Heart right ventricle (tissue), 16 donors: ENCODE measurements at regions not wholly inside any gene's neighbourhood (a gene's known extent, or its start where the extent isn't known, plus 50 kb on each side); places are given as distances from the start of the nearest gene placed in this dataset.
A peak's percentile ranks its signal among the peaks of the same experiment; 100 is the strongest.

ENCODE experiments used
- ATAC-seq, 8 donors: fragments of 200-7000 bp; cut with Tn5 transposase; one replicate each; pipeline ENCODE4 v1.9.1; 2020; ENCODE audit warnings: mild to moderate bottlenecking in 8 of 8, moderate library complexity in 8 of 8, moderate number of reproducible peaks in 1 of 8
- DNase-seq, 2 donors: peaks; one replicate each; pipeline ENCODE4 v3.0.0-alpha.2; 2020
- H3K27ac ChIP-seq, 10 donors: fragments of 200-600 bp; sonication (generic) in 2 of 10; one replicate each; pipeline versions ENCODE4 v1.5.0 to v1.8.0; 2020 to 2022; ENCODE audit warnings: mild to moderate bottlenecking in 3 of 10
- H3K27me3 ChIP-seq, 7 donors: fragments of 200-600 bp; one replicate each; pipeline ENCODE4 v1.8.0; 2021 to 2022; ENCODE audit warnings: mild to moderate bottlenecking in 2 of 7
- H3K36me3 ChIP-seq, 9 donors: fragments of 200-600 bp; sonication (generic) in 1 of 9; one replicate each; pipeline versions ENCODE4 v1.5.0 to v1.8.0; 2020 to 2022; ENCODE audit warnings: mild to moderate bottlenecking in 2 of 9
- H3K4me1 ChIP-seq, 9 donors: fragments of 200-600 bp; sonication (generic) in 1 of 9; one replicate each; pipeline versions ENCODE4 v1.5.0 to v1.8.0; 2020 to 2022; ENCODE audit warnings: mild to moderate bottlenecking in 4 of 9
- H3K4me3 ChIP-seq, 10 donors: fragments of 200-600 bp; sonication (generic) in 2 of 10; one replicate each; pipeline versions ENCODE4 v1.5.0 to v1.8.0; 2020 to 2022; ENCODE audit warnings: mild to moderate bottlenecking in 7 of 10, moderate library complexity in 2 of 10
- H3K9me3 ChIP-seq, 11 donors: fragments of 200-600 bp in 10 of 11; sonication (generic) in 2 of 11; one replicate each; pipeline versions ENCODE4 v1.5.0 to v1.8.0; 2013 to 2022; ENCODE audit warnings: mild to moderate bottlenecking in 2 of 11, control low read depth in 1 of 11, moderate library complexity in 1 of 11
- WGBS, 2 donors: extraction: QIAGEN DNeasy Blood & Tissue Kit; methylation state at CpG; one replicate each; pipeline ENCODE4 v1.1.7; 2013; ENCODE audit warnings: inconsistent platforms in 1 of 2; 5-methylcytosine and 5-hydroxymethylcytosine counted together
- intact Hi-C, 10 donors: fragments of 100-400 bp; cut with DNase I; formaldehyde crosslinking; loops; one replicate each; pipeline versions ENCODE4 v1.11.1 to v1.14.2; 2022
- TF ChIP-seq, protein P1 (sequence below), 9 donors: fragments of 200-600 bp; sonication (generic) in 2 of 9; IDR thresholded peaks; one replicate each; pipeline versions ENCODE4 v1.5.0 to v1.8.0; 2021 to 2022; ENCODE audit warnings: antibody characterized with exemption in 9 of 9, mild to moderate bottlenecking in 5 of 9, moderate library complexity in 1 of 9
- donor health status: Arrhythmogenic right ventricular cardiomyopathy.
- donor health status: ischemic (EF 13 %, LVEDD 7.1; RV severe dilation, severe dysfunction).
- donor health status: healthy with polysubstance abuse.
- donor health status: DM: no; HTN: yes; CAD: no.
- donor health status: DM: no; HTN: no; CAD: no.
- donor health status: ischemic (EF 25% LVEDD 6.9; RV normal size, moderate dysfunction).
- donor health status: ischemic (EF 25% LVEDD 5.7; RV mildly dilated, moderate dysfunction).
- donor health status: healthy.
- donor health status: DM: yes; HTN: yes; CAD: no.
- donor health status: Ischemic cardiomyopathy.
- donor health status: ischemic (EF 35%, LVEDD 5.7; RV mildly dilated, moderate dysfunction).
- donor health status: nonischemic (EF 11% LVEDD 7.7; RV severe dilation, severe dysfunction).
- donor health status: DM: yes; HTN: yes; CAD: no.
- donor health status: PGD.
- donor health status: ischemic (EF 29% LVEDD 5.4; RV normal size, mild dysfunction).
- donor health status: nonischemic (EF 23%, LVEDD 6.1; RV moderate dilation, normal function).

DNA sequence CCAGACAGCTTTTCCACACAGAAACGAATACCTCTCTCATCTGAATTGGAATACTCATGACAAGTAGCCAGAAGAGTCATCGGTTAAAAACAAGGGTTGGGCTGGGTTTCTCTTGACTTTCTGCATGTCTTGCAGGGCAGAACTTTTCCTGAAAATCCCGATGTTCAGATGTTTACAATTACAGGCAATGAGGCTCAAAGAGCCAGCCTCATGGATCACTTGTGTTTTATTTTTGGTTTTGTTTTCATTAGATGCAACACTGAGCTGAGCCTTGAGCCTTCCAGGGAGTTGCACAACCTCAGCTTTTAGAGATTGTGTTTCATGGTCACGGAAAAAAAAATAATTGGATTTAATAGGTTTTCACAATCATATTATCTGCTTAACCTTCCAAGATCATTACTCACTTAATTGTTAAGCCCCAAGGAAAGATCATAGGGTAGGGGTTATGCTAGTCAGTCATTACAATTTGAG lies 288.1 kb upstream of the PRDM1 start:
- no peak overlapping the region for H3K4me3 ChIP-seq
- TF ChIP-seq, protein P1, sequence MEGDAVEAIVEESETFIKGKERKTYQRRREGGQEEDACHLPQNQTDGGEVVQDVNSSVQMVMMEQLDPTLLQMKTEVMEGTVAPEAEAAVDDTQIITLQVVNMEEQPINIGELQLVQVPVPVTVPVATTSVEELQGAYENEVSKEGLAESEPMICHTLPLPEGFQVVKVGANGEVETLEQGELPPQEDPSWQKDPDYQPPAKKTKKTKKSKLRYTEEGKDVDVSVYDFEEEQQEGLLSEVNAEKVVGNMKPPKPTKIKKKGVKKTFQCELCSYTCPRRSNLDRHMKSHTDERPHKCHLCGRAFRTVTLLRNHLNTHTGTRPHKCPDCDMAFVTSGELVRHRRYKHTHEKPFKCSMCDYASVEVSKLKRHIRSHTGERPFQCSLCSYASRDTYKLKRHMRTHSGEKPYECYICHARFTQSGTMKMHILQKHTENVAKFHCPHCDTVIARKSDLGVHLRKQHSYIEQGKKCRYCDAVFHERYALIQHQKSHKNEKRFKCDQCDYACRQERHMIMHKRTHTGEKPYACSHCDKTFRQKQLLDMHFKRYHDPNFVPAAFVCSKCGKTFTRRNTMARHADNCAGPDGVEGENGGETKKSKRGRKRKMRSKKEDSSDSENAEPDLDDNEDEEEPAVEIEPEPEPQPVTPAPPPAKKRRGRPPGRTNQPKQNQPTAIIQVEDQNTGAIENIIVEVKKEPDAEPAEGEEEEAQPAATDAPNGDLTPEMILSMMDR (IDR thresholded peaks at IDR 0.05) = no peak
- no peak for DNase-seq

DNA sequence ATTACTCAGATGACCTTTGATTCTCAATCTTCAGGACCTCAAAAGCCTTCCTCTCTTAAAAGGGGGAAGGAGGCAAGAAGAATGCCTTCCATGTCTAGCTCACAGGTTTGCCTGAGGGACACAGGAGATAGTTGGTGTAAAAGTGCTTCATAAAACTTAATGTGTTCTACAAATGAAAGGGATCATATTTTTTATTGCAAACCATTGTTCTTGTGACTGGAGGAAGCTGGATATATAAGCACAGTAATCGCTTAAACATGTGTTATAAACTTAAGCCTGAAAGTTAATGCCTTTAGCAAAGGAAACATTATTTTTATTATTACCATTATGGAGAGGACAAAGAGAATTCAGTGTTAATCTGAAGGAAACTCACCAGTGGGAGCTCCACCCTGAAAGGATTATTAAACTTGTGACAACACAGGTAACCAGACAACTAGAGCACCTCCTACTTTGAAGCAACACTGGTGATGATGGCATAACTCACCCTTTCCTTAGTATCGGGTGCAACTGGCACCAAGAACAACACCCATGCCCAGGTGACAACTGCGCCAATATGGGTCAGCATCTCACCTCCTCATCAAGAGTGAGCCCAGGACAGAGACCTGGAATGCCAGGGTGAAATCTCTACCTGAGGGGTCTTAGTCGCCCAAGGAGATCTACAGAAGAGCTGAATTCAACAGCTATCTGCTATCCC lies 288.7 kb upstream of the PRDM1 start:
- TF ChIP-seq, protein P1 (IDR thresholded peaks at IDR 0.05) = no peak
- intact Hi-C loops = loop anchor here in 3 of 10 donors (5.0 to 10.0 kb wide), 3 partner anchors 117 to 287 kb away; partner anchors contain the start of gene PRDM1 (in 1 of the 3)
- 86 to 92% methylated on average over 4 of the region's 4 CpGs for WGBS, 2 donors
- peak overlapping the region in 6 of 10 donors; percentile 11 to 57 (median 34) for H3K27ac ChIP-seq
- ATAC-seq (no peak), DNase-seq (no peak)
- H3K4me3 ChIP-seq = no peak overlapping the region
- no peaks in the 10 kb centered on the region for H3K36me3 ChIP-seq
- H3K4me1 ChIP-seq = peaks cover 3 to 47% (median 21%) of the 10 kb centered on the region in 9 donors
- no peaks in the 10 kb centered on the region for H3K9me3 ChIP-seq
- no peaks in the 10 kb centered on the region for H3K27me3 ChIP-seq

More for the DNA sequence above, 288.1 kb upstream of the PRDM1 start:
- Histone ChIP-seq H3K4me1 (peaks cover 3 to 41% (median 21%) of the 10 kb centered on the region in 9 donors), H3K9me3 (no peaks in the 10 kb centered on the region), H3K27ac (peak overlapping the region in 6 of 10 donors; percentile 11 to 57 (median 34)), H3K36me3 (no peaks in the 10 kb centered on the region), H3K27me3 (no peaks in the 10 kb centered on the region)
- WGBS, 2 donors = 52 to 73% methylated on average over 4 of the region's 4 CpGs
- peak in 5 of 8 donors; percentile 43 to 74 (median 56) for ATAC-seq
- intact Hi-C loops = loop anchor here in 3 of 10 donors (5.0 to 10.0 kb wide), 3 partner anchors 117 to 287 kb away; partner anchors contain the start of gene PRDM1 (in 1 of the 3)

DNA sequence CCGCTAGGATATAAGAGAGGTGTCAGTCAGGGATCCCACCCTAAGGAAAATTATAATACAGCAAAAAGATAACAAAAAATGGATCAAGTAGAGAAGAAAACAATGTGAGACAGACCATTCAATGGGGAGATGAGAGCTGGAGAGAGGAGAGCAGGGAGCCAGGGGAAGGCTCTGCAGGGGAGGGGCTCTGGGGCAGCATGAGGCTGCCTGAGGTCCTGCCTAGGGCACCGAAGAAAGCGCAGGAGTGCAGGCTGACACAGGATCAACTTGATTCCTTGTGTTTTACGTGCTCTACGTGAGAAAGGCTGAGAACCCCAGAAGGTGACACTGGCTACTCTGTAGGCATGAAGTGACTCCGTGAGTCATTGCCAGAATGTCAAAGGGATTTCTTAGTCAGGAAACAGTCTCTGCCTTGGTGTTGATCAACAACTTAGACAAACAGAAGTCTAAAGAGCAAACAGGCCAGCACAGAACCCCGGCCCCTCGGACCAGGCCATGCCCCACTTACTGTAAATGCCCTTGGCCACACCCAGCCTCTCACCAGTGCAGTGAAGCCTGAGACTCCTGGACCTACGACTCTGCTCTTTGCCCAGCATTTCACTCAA lies 290.1 kb upstream of the PRDM1 start:
- H3K4me3 ChIP-seq = no peak overlapping the region
- H3K9me3 ChIP-seq = no peaks in the 10 kb centered on the region
- H3K27ac ChIP-seq = no peak overlapping the region
- no peak for DNase-seq
- 76 to 88% methylated on average over 9 of the region's 9 CpGs for WGBS, 2 donors
- H3K36me3 ChIP-seq = no peaks in the 10 kb centered on the region
- no peak for ATAC-seq
- TF ChIP-seq, protein P1 (IDR thresholded peaks at IDR 0.05) = no peak
- H3K27me3 ChIP-seq = no peaks in the 10 kb centered on the region
- intact Hi-C loops = loop anchor here in 3 of 10 donors (5.0 to 10.0 kb wide), 3 partner anchors 119 to 289 kb away; partner anchors contain the start of gene PRDM1 (in 1 of the 3)
- peaks cover 3 to 61% (median 21%) of the 10 kb centered on the region in 9 donors for H3K4me1 ChIP-seq

DNA sequence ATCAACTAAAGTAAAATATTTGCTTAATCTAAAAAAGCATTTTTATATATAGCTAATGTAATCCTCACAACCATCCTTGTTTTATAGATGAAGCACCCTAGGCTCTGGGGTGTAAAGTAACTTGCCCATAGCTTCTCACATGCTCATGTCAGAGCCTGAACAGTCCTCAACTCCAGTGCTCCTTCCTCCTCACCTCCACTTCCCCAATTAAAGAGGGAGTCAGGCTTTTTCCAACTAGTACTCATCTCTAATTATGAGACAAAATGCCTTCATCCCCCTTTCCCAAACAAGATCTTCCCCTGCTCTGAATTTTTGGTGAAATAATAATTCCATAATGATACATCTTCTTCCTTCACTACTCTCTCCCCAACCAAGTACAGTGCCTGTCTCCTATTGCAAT lies 290.8 kb upstream of the PRDM1 start:
- DNase-seq (no peak), ATAC-seq (no peak)
- H3K9me3 ChIP-seq = no peaks in the 10 kb centered on the region
- no peak overlapping the region for H3K27ac ChIP-seq
- peaks cover 3 to 67% (median 21%) of the 10 kb centered on the region in 9 donors for H3K4me1 ChIP-seq
- intact Hi-C loops = loop anchor here in 3 of 10 donors (5.0 to 10.0 kb wide), 3 partner anchors 119 to 289 kb away; partner anchors contain the start of gene PRDM1 (in 1 of the 3)
- no peaks in the 10 kb centered on the region for H3K36me3 ChIP-seq
- H3K27me3 ChIP-seq = no peaks in the 10 kb centered on the region
- no peak overlapping the region for H3K4me3 ChIP-seq
- TF ChIP-seq, protein P1 (IDR thresholded peaks at IDR 0.05) = no peak
